ENCODE measurements at regions not wholly inside any gene's neighbourhood (a gene's known extent, or its start where the extent isn't known, plus 50 kb on each side); places are given as distances from the start of the nearest gene placed in this dataset.

DNA sequence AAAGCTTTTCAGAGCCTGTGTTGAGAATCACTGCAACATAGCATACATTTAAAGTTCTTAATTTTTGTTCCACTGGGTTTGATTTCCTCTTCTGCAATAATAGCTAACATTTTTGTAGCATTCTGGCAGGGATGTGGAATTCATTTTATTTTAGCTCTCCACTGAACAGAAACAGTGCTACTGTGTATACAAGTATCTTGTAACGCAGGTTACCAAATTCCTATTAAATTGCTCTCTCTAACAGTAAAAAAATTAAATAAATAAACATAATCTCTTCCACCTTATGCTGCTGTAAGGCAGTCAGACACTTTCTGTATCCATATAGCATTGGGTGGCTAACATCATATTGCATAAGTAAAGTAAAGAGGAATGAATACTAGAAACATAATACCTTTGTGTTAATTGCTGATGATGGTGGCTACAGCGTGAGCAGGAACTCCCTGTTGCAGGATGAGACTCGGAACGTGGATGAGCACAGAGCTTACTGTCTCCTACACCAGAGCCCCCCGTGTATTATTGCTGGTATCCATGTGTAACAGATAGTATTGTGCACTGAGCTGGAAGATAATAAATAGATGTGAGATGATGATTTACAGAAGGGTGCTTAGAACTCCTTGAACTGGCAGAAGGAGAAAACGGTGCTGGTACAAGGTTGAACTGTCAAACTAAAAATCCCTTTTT is 276.9 kb upstream of the SNX7 start:
- no peak for DNase-seq (ENCODE audit: low read depth in 3 of 3)

DNA sequence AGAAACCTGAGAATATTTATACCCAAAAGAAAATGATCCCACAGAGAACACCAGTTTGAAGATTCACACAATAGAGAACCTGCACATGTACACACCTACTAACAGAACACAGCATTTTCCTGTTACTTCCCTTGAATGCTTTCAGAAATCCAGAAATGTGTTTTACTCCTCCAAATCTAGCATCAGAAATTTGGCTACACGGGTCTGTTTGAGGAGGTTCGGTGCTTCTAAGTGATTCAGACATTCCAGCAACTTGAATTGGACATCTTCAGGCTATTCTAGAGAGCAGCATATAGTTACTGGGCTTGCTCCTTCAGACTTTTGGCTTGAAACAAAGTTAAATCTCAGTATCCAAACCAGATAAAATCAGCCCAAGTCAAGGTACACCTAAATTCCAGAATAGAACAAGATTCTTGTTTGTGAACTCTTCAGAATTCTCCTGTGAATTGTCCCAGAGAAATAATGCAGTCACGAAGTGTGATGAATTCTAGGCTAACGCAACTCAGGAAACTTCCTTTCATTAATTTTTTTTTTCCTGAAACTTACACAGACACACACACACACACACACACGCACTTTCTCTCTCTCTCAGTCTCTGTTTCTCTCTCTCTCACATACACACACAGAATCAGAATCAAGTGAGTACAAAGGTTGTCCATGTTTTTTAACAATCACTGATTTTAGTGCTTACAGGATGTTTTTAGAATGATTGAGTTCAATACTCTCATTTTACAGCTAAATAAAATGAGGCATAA is 278.4 kb upstream of the SNX7 start:
- no peak for DNase-seq (ENCODE audit: low read depth in 3 of 3)

DNA sequence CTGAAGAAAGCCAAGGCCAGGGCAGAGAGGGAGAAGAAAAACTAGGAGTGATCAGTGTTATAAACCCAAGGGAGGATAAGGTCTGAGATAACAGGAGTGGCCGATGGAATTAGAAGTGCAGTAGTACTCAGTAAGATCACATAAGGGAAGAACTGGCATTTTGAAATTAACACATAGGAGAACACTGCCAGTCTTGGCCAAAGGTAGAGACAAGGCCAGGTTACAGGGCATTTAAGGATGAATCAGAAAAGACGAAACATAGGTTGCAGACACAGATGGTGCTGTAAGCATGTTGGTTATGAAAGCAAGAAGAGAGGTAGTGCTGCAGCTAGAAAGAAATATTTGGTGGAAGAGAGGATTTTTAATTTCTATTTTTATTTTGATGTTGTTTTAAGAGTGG is 278.9 kb upstream of the SNX7 start:
- DNase-seq (ENCODE audit: low read depth in 3 of 3), result no peak

DNA sequence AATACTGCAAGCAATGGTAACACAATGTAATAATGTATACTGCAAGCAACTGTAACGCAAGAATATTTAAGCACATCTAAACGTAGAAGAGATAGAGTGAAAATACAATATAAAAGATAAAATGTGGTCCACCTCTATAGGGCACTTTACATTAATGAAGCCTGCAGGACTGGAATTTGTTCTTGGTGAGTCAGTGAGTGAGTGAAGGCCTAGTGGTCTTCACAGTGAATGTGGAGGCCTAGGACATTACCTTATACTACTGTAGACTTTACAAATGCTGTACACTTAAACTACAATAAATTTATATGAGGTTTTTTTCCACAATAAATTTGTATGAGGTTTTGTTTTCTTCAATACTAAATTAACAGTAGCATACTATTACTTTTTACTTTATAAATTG is 287.4 kb upstream of the SNX7 start:
- DNase-seq (ENCODE audit: low read depth in 3 of 3), result no peak

DNA sequence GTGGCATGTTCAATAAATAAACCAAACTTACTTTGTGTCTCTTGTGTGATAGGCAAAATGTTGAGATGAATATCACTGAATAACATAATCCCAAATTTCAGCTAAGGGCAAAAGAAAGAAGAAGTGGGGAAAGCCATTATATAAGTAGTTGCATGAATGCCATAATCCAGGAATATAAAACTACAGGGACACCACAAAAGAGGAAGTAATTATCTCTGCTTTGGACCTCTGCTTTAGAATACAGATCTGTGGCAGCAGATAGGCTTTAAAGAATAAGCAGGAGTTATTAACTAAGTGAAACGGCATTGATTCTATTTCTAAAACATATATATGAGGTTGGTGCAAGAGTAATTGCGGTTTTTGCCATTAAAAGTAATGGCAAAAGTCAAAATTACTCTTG is 288.5 kb upstream of the SNX7 start:
- DNase-seq (ENCODE audit: low read depth in 3 of 3), result no peak

DNA sequence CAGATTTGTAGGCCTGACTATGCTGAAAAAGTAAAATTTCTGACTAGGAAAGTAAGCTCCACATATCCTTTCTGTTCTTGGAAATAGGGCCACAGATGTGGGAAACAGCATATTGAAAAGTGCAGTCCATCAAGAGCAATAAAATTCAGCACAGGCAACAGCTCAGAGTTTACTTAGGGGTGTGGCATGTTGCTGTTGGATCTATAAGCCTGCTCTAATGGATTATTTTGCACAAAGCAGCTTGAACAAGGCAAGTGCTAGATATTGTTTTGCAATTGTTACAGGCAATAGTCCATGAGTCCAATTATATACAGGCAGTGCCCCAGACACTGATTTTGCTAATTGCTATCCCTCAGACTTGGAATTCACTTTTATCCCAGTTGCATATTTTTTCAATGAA is 289.8 kb upstream of the SNX7 start:
- DNase-seq (ENCODE audit: low read depth in 3 of 3), result no peak

DNA sequence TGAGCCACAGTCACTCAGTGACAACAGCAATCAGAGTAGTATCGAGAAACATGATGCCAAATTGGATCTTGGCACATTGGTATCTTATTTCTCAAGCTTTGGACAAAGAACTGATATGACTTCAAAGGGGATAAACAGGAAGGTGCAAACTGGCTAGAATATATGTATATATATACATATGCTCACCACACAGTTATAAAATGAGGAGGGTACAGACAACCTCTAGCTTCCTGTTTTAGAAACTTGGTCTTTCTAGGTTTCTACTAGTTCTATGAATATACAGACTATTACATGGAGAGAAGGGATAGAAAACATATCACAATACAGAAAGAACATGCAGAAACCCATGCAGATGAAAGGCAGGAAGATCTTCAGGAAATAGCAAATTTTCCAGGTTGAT is 292.1 kb upstream of the SNX7 start:
- DNase-seq (ENCODE audit: low read depth in 3 of 3), result no peak

DNA sequence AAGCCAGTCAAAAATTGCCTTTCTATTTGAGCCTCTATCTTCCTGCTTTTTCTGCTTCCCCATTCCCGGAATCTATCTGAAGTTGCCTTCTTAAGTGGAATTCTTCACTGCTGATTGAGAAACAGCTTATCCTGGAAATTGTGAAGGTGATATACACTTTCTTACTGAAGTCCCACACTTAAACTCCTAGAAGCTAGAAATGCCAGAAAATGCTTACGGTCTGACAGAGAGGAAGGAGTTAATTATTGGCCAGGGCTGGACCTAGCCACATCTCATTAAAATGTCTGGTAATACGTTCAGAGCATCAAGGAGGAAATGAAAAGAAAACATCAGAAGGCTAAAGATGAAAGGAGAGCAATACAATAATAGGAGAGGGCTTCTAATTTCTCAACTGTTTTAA is 292.5 kb upstream of the SNX7 start:
- no peak for DNase-seq (ENCODE audit: low read depth in 3 of 3)

- no peak for DNase-seq (ENCODE audit: low read depth in 3 of 3)
Observed at GRCh38 chr1:98367426-98367825, 294.1 kb upstream of the SNX7 start.

DNA sequence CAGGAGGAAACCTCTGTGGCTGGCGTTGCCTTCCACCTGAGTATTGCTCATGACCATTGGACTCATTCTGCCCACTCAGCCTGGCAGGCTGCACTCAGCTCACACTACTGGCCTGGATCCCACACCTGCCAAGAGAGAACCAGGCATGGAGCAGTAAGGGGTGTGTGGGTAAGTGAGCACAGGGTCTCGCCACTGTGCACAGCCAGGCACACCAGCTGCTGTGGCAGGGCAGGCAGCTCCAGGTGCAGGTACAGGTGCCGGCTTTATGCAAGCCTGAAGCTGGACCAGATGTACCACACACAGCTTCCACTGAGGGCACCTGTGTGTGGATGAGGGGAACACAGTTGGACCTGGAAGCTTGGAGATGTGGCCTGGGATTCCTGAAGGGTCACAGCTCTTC is 295.2 kb upstream of the SNX7 start:
- no peak for DNase-seq (ENCODE audit: low read depth in 3 of 3)

- DNase-seq (ENCODE audit: low read depth in 3 of 3), result no peak
Observed at GRCh38 chr1:98364544-98364943, 297.0 kb upstream of the SNX7 start.

- no peak for DNase-seq (ENCODE audit: low read depth in 3 of 3)
Observed at GRCh38 chr1:98360864-98361263, 300.7 kb upstream of the SNX7 start.

- DNase-seq (ENCODE audit: low read depth in 3 of 3), result no peak
Observed at GRCh38 chr1:98355656-98356383, 305.7 kb upstream of the SNX7 start.

- DNase-seq (ENCODE audit: low read depth in 3 of 3), result no peak
Observed at GRCh38 chr1:98352378-98352777, 309.1 kb upstream of the SNX7 start.

DNA sequence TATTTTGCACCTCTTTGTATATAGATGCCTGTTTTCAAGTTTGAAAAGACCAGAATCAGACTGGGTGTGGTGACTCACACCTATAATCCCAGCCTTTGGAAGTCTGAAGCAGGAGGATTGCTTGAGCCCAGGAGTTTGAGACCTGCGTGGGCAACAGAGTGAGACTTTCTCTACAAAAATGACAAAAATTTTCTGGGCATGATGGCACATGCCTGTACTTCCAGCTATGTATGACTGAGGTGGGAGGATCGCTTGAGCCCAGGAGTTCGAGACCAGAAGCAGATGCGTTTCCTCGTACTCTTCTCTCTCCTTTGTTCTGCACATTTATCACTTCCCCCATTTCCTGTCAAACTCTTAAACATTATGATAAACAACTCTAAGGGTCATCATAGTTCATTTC is 310.0 kb upstream of the SNX7 start:
- DNase-seq (ENCODE audit: low read depth in 3 of 3), result no peak

DNA sequence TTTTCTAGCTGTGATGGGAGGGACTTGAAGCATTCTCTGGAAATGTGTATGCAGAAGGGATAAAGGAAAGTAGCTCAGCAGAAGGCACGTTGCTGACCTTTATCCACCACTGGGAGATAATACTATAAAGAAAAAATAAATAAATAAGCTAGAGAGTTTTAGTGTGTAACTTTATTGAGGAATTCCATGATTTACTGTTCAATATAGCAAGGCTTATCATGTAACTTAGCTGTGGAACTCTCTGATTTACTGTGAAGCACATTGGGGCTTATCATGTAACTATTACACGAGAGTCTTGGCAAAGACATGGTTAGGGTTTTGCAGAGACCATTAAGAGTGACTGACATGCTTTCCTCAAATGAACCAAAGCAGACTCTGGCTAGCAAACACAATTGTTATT is 316.1 kb upstream of the SNX7 start:
- DNase-seq (ENCODE audit: low read depth in 3 of 3), result no peak

DNA sequence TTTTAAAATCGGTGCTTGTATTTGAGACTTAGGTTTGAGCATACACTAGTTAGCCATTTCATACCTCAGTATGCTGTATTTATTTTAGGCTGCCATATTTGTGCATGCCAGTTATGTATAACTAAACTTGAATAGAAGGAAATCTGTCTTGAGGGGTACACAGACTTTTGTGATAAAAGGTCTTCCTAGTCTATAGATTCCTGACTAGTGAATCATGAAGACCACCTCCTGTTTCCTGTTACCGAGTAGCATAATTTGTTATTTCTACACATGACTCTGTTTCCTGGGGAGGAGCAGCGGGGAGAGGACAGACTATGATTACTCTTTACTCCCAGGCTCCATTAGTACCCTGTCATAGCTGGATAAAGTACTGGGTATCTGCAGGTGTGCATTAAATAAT is 316.8 kb upstream of the SNX7 start:
- DNase-seq (ENCODE audit: low read depth in 3 of 3), result no peak

DNA sequence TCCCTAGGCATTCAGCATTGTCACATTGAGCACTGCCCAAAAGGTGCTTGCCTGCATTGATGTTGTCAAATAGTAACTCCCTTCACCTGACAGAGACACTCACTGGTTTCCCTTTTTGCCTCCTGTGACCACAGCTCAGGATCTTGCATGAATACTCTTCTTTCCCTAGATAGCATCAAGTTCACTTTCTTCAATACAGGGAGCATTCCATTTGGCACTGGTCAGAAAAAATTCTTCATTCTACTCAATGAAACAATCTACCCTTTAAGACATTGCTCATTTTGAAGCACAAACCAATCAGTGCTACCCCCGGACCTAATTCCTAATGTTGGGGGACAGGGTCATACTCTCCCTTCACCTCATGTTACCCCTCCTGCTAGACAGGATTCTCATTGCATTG is 319.0 kb upstream of the SNX7 start:
- DNase-seq (ENCODE audit: low read depth in 3 of 3), result no peak

- DNase-seq (ENCODE audit: low read depth in 3 of 3), result no peak
Observed at GRCh38 chr1:98340511-98340910, 321.0 kb upstream of the SNX7 start.

- no peak for DNase-seq (ENCODE audit: low read depth in 3 of 3)
Observed at GRCh38 chr1:98336472-98337083, 324.9 kb upstream of the SNX7 start.

- no peak for DNase-seq (ENCODE audit: low read depth in 3 of 3)
Observed at GRCh38 chr1:98333936-98334335, 327.6 kb upstream of the SNX7 start.

DNA sequence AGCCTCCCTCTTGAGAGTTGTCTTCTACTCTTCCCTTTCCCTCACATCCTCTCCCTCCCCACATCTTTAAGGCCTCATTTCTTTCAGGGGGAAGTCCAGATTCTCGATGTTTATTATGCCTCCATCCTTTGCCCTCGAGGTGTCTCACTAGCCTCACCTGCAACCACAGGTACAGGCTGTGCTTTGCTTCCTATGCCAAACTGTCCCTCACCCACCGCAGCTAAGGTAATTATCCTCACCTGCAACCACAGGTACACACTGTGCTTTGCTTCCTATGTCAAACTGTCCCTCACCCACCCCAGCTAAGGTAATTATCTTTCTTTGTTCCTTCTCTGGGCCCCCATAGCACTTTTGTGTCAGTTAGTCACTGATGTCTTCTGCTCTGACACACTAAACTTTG is 328.1 kb upstream of the SNX7 start:
- no peak for DNase-seq (ENCODE audit: low read depth in 3 of 3)
